H1 (cell line): ENCODE measurements at regions not wholly inside any gene's neighbourhood (a gene's known extent, or its start where the extent isn't known, plus 50 kb on each side); places are given as distances from the start of the nearest gene placed in this dataset.

Source experiments
- KDM1A ChIP-seq: fragments of 200-600, 300-600 bp; sonication (generic); IDR thresholded peaks from 2 replicates; pipeline ENCODE4 v1.7.1; 2016; ENCODE audit warnings: mild to moderate bottlenecking, low read length, borderline replicate concordance
- POLR2AphosphoS5 ChIP-seq: IDR thresholded peaks from 2 replicates; pipeline ENCODE4 v1.6.1; 2011; ENCODE audit warnings: low read depth, low read length
- TCF12 ChIP-seq: IDR thresholded peaks from 2 replicates; pipeline ENCODE4 v1.6.1; 2011; ENCODE audit warnings: low read depth, mild to moderate bottlenecking, low read length
- USF2 ChIP-seq: IDR thresholded peaks from 2 replicates; pipeline ENCODE4 v1.6.1; 2011; ENCODE audit warnings: low read length, improper control_type of control experiment

GRCh38 chr5:158309088-158309807 is 450.3 kb upstream of the CLINT1 start (continued):
- TF ChIP-seq USF2 (no peak), TCF12 (no peak), KDM1A (no peak), POLR2AphosphoS5 (no peak)
